ENCODE measurements at regions not wholly inside any gene's neighbourhood (a gene's known extent, or its start where the extent isn't known, plus 50 kb on each side); places are given as distances from the start of the nearest gene placed in this dataset.

- peak overlapping the region in 1 of 2 donors; percentile 83 for H3K27ac ChIP-seq
- no peak for ATAC-seq
Measured at GRCh38 chr4:26217481-26217880, 103.3 kb upstream of the RBPJ start.

GRCh38 chr4:26217961-26218676 lies 102.7 kb upstream of the RBPJ start:
- intact Hi-C loops (cut with DNase I), result no loop called here
- DNase-seq, result peak in 1 of 4 donors; percentile 35
- H3K4me3 ChIP-seq, result no peak overlapping the region
- H3K27ac ChIP-seq, result peak overlapping the region; percentile 33 to 83
- peak; percentile 73 for ATAC-seq
- H3K9me3 ChIP-seq, result no peaks in the 10 kb centered on the region
- no peaks in the 10 kb centered on the region for H3K27me3 ChIP-seq
- peaks cover 0 to 18% of the 10 kb centered on the region in 2 donors for H3K4me1 ChIP-seq
- H3K36me3 ChIP-seq, result no peaks in the 10 kb centered on the region
- no peak for TF ChIP-seq CTCF (IDR thresholded peaks at IDR 0.05)

More at GRCh38 chr4:26217481-26217880, 103.3 kb upstream of the RBPJ start:
- Histone ChIP-seq H3K27me3 (no peaks in the 10 kb centered on the region), H3K36me3 (no peaks in the 10 kb centered on the region), H3K9me3 (no peaks in the 10 kb centered on the region), H3K4me3 (no peak overlapping the region), H3K4me1 (peaks cover 0 to 18% of the 10 kb centered on the region in 2 donors)
- no peak for DNase-seq
- no peak for TF ChIP-seq CTCF (IDR thresholded peaks at IDR 0.05)
- intact Hi-C loops (cut with DNase I), result no loop called here

DNA sequence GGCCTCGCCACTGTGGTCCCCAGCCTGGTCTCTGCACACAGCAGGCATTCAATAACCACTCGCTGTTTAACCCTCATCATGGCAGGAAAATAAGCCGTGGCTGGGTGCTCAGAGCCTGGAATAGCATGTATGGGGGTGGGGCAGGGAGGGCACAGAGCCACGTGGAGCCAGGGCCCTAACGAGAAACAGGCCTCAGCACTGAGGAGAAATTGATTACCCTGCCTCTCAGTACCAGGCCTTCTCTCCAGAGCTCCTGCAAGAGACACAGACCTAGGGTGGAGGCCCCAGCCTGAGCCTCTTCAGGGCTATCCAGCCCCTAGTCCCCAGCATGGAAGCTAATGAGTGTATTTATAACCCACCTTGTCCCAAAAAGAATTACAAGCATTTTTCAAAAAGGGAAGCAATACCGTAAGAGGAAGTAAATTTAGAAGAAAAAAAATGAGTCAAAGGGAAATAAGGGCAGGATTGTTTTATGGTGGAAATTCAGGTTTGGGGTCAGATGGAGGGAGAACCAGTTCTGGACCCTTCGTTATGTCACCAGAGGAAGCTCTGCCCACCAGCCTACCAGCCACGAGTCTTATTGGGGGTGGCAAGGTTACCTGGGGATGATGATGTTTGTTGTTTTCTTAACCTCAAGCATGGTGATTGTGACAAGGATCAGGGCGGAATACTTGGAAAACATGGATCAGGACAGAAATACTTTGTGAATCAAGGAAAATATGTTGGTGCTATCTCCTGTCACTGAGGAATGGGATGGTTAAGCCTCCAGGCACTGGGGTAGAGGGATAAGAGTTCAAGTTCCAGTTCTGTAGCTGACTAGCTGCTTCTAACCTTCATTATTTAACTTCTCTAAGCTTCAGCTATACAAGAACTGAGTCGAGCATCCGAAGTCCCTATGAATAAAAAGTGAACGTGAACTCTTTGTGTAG lies 101.9 kb upstream of the RBPJ start:
- H3K27ac ChIP-seq, result peak overlapping the region; percentile 33 to 83
- intact Hi-C loops (cut with DNase I), result no loop called here

GRCh38 chr4:26220696-26221095 lies 100.1 kb upstream of the RBPJ start:
- ATAC-seq (no peak), DNase-seq (no peak)
- Histone ChIP-seq H3K27ac (no peak overlapping the region), H3K4me3 (no peak overlapping the region), H3K4me1 (peaks cover 0 to 18% of the 10 kb centered on the region in 2 donors), H3K9me3 (no peaks in the 10 kb centered on the region), H3K27me3 (no peaks in the 10 kb centered on the region), H3K36me3 (no peaks in the 10 kb centered on the region)
- intact Hi-C loops (cut with DNase I), result no loop called here
- TF ChIP-seq CTCF (IDR thresholded peaks at IDR 0.05), result no peak

More for the DNA sequence above, 101.9 kb upstream of the RBPJ start:
- peak; percentile 23 for ATAC-seq
- no peak overlapping the region for H3K4me3 ChIP-seq
- H3K36me3 ChIP-seq, result no peaks in the 10 kb centered on the region
- no peak for TF ChIP-seq CTCF (IDR thresholded peaks at IDR 0.05)
- H3K4me1 ChIP-seq, result peaks cover 0 to 18% of the 10 kb centered on the region in 2 donors
- DNase-seq, result no peak
- no peaks in the 10 kb centered on the region for H3K9me3 ChIP-seq
- H3K27me3 ChIP-seq, result no peaks in the 10 kb centered on the region

DNA sequence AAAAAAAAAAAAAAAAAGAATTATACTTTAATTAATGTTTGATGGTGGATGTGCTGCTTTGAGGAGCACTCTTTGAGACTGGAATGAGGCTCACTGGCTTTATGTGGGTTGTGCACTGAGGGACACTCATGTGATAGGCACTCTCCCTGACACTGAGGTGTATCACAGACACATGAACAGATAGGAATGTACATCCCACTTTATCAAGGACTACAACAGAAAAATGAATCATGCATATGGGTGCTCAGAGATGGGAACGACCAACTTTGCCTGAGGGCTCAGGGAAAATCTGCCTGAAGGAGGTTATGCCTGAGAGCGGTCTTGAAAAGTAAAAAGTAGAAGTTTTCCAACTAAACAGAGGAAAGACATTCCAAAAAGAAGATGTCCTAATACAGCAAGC lies 97.7 kb upstream of the RBPJ start:
- DNase-seq, result no peak
- no peak for TF ChIP-seq CTCF (IDR thresholded peaks at IDR 0.05)
- H3K36me3 ChIP-seq, result no peaks in the 10 kb centered on the region
- no peaks in the 10 kb centered on the region for H3K9me3 ChIP-seq
- no peak overlapping the region for H3K27ac ChIP-seq
- H3K27me3 ChIP-seq, result no peaks in the 10 kb centered on the region
- ATAC-seq, result no peak
- peaks cover 0 to 12% of the 10 kb centered on the region in 2 donors for H3K4me1 ChIP-seq
- H3K4me3 ChIP-seq, result no peak overlapping the region
- intact Hi-C loops (cut with DNase I), result no loop called here

Data from left lung (tissue), 4 donors.